ENCODE measurements at regions not wholly inside any gene's neighbourhood (a gene's known extent, or its start where the extent isn't known, plus 50 kb on each side); places are given as distances from the start of the nearest gene placed in this dataset.

GRCh38 chr19:30217461-30217860 is 154.7 kb upstream of the ZNF536 start:
- Histone ChIP-seq H3K14ac (ENCODE audit: insufficient read length) (no peak overlapping the region), H2BK20ac (ENCODE audit: low read length) (no peak overlapping the region), H3K4ac (replicated peaks; ENCODE audit: insufficient read length, low read depth, low read length) (no peak overlapping the region), H3K27me3 (replicated peaks in 1 of 4; ENCODE audit: control insufficient read depth in 3 of 4, extremely low read depth in 1 of 4, insufficient read depth in 3 of 4, low read length in 3 of 4) (peaks cover 0 to 3% (median 2%) of the 10 kb centered on the region in 4 experiments; a peak in 6 of 7 replicates), H2AFZ (ENCODE audit: low read length) (no peak overlapping the region), H4K8ac (ENCODE audit: extremely low read depth, insufficient read depth, low read length) (no peak overlapping the region), H3K9ac (replicated peaks in 1 of 4; ENCODE audit: extremely low read depth in 1 of 4, low read depth in 3 of 4, low read length in 3 of 4) (no peak overlapping the region), H3K79me2 (ENCODE audit: control insufficient read depth in 1 of 2, insufficient read depth in 2 of 2, low read length in 2 of 2) (no peaks in the 10 kb centered on the region), H3K18ac (ENCODE audit: extremely low read depth, low read length) (no peak overlapping the region), H3K23ac (ENCODE audit: insufficient read length) (no peak overlapping the region), H2BK12ac (ENCODE audit: low read depth, low read length) (no peak overlapping the region), H3K36me3 (ENCODE audit: control insufficient read depth in 2 of 4, insufficient read depth in 4 of 4, low read length in 3 of 4) (no peaks in the 10 kb centered on the region), H3K27ac (ENCODE audit: low read depth, low read length) (no peak overlapping the region), H3K4me1 (replicated peaks in 1 of 4; ENCODE audit: control insufficient read depth in 3 of 4, insufficient read depth in 4 of 4, low read length in 3 of 4) (peaks cover 0 to 2% (median 0%) of the 10 kb centered on the region in 4 experiments; a peak in 1 of 7 replicates), H2BK120ac (replicated peaks; ENCODE audit: low read depth, low read length) (no peak overlapping the region), H4K5ac (ENCODE audit: insufficient read length, low read depth, low read length) (no peak overlapping the region), H2BK15ac (ENCODE audit: low read length) (no peak overlapping the region), H2AK5ac (ENCODE audit: low read depth, low read length) (no peak overlapping the region), H3K9me3 (ENCODE audit: insufficient read depth in 2 of 2, low read depth in 1 of 2, low read length in 1 of 2) (no peaks in the 10 kb centered on the region), H3K23me2 (ENCODE audit: low read depth, low read length) (peaks cover under 1% of the 10 kb centered on the region; the same call in 1 of the 2 replicates), H4K20me1 (replicated peaks in 1 of 2; ENCODE audit: control insufficient read depth in 1 of 2, insufficient read depth in 2 of 2, low read length in 2 of 2) (no peaks in the 10 kb centered on the region), H3K4me2 (ENCODE audit: insufficient read depth in 1 of 2, low read depth in 2 of 2, low read length in 2 of 2) (no peak overlapping the region), H4K91ac (replicated peaks; ENCODE audit: insufficient read length, low read length) (no peak overlapping the region), H3K79me1 (ENCODE audit: low read depth, low read length) (no peaks in the 10 kb centered on the region), H2BK5ac (ENCODE audit: low read depth, low read length) (no peak overlapping the region), H3K56ac (replicated peaks; ENCODE audit: insufficient read length, low read depth, low read length) (no peak overlapping the region), H3K4me3 (ENCODE audit: extremely low read depth in 1 of 4, insufficient read depth in 2 of 4, low read depth in 3 of 4, low read length in 4 of 4) (no peak overlapping the region)
- 89% methylated on average over 5 of the region's 5 CpGs; no CpG with 5 or more reads in 1 of the 2 experiments for WGBS, 2 experiments (ENCODE audit: extremely low coverage in 1 of 2, insufficient coverage in 1 of 2, insufficient read length in 1 of 2, insufficient replicate concordance in 2 of 2, low coverage in 1 of 2, low lambda C conversion rate in 2 of 2, missing lambda C conversion rate in 1 of 2)
- DNase-seq (ENCODE audit: low read depth in 1 of 2, low spot score in 2 of 2) (no peak), FAIRE-seq (no peak)
- TF ChIP-seq GABPA (IDR thresholded peaks at IDR 0.05; ENCODE audit: borderline replicate concordance, insufficient read depth, low read length) (no peak), CTBP2 (IDR thresholded peaks at IDR 0.05; ENCODE audit: borderline replicate concordance, insufficient read depth, insufficient read length, low read length) (no peak)
- ChIA-PET CTCF (ENCODE audit: partially characterized antibody) (interaction anchor here (0.9 to 1.0 kb wide), 3 partner anchors 15 to 351 kb away, joined by 3 read pairs; no protein-coding TSS in a partner anchor), POLR2A (ENCODE audit: partially characterized antibody) (no interaction called here)

All from H1 (cell line).